HG03571 (cell line): ENCODE measurements at regions not wholly inside any gene's neighbourhood (a gene's known extent, or its start where the extent isn't known, plus 50 kb on each side); places are given as distances from the start of the nearest gene placed in this dataset.

Source experiments
- ATAC-seq: cut with Tn5 transposase; IDR thresholded peaks from one replicate; pipeline ENCODE4 v1.9.1; 2021; ENCODE audit not compliant: unreplicated experiment

DNA sequence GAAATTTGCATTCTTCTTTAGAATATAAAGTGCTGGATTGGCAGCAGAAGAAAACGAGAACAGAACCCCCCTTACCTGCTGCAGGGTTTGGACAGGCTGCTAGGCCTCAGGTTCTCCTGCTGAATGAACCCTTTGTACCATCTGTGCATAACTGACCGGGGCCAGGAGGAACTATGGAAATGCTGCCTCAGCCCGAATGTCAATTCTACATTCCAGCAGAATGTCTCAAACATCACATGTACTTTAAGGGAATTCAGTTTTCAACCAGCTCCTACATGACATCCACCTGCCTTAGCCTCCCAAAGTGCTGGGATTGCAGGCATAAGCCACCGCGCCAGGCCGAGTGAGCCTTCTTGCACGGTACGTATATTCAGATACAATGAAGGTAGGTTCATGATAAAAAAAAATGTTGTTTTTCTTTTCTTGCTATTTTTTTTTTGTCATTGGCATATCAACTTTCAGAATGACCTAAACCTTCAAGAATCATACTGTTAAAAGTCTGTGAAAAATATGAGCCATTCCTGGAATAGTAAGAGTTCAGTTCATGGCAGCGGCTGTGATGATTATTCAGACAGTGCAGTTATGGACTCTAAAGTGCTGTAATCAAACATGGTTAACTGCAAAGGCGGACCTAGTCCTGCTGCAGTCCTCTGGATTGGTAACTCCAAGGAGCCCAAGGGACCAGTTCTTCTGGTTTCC lies 84.4 kb upstream of the TNS3 start:
- ATAC-seq, result no peak

DNA sequence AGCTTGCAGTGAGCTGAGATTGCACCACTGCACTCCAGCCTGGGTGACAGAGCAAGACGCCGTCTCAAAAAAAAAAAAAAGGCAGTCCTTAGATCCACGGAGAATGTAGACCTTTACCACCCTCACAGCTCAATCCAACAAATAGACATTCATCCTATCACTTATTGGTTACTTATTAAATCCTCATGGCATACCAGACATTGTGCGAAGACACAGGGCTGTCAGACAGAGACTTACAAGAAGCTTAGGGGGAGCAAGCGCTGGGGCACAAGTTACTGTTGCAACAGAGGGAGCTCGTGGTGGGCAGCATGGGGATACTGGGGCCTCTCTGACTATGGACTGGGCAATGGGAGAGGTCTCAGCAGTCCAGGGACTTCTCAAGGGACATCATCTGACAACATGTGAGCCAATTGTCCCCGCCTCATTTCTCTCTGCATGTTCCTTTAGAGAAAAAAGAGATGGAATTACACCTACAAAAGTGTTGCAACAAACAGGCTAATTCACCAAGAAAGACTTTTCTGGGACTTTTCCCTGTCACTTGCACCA lies 82.8 kb upstream of the TNS3 start:
- no peak for ATAC-seq

DNA sequence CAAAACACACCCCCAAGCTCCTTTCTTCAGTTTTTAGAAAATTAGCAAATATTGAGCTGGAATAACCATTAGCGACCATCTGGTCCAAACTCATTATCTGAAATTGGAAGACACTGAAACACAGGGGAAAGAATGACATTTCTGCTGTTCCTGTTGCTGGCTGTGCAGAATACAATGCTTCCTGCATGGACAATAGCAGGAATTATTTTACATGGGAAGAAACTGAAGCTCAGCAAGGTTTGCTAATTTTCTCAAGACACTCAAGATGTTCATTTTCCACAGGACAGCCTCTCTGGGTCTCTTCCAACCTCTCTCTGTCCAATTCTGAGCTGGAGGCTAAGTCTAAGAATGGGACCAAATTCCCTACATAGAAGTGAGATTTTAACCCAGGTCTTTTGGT lies 81.9 kb upstream of the TNS3 start:
- ATAC-seq, result no peak

DNA sequence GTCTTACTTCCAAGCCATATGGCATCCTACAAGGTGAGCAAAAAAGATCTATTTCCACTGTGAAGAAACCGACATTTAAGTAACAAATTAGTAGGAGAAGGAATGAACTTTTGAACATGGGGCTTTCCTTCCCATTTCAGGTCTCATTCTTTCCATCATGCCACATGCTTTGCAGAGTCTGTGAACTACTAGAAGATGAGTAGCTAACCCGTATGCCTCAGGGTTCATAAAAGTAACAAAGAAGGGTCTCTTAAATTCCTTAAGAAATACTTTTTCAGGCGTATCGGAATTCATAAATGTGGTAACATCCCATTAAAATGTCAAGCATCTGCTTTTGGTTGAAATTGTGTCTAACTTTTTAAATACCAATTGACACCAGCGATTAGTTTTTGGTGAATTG lies 81.3 kb upstream of the TNS3 start:
- no peak for ATAC-seq

DNA sequence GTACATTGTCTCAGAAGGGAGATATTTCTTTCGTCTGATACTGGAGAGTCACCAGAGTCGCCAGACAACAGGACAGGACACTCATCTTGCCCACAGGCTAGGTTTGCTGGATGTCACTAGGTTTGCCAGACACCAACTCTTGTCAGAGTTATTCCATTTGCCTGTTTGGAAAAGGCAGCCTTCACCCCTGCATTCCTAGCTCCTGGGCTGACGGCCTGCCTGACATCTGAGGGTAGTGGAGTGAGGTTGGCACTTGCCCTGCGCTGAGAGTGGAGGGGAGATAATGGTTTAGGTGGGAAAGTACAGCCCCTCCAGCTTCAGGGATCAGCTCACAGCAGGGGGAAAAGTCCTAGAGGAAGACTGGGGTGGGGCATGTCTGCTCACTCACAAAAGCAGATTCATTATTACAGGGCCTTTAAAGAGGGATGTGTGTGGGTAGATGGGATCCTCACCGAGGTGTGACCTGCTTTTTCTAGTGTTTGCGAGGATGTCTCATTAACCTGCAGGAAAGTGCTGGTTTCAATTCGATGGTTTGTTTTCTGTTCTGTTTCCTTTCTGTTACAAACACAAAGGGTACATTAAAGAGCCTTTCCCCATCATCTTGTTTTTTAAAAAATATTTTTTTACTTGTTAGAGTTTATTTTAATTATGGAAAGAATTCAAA lies 79.3 kb upstream of the TNS3 start:
- ATAC-seq, result no peak

DNA sequence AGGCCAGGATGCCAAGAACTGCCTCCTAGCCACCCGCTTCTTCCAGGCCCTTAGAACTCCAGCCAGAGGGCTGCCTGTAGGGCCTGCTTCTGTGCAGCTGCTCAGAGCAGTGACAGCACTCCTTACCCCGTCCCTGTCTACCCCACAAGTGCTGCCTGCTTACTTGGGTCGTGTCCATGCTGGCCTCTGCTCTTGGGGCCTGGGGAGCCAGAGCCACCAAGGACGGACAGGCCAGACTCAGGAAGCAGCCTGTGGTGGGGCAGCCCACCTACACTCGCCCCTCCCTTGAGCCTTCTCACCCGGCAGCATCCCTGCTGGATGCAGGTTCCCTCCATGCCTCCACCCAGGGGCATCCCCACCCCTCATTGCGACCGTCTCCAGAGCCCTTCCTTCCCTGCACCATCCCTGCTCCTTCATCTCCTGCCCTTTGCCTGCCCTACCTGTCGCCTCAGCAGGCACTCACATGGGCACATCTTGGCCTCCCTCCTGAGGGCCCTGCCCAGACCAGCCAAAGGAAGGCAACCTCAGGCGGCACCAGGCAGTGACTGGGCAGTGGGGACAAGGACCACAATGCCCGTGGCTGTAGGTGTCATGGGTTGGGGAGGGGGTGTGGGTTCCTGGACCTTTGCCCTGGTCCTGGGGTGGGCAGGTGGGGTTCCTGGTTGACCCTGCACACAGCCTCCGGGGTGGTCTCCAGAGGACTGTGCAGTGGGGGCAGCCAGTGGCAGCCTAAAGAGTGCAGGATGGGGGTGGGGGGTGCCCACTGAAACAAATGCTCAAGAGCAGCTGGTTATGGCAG lies 78.0 kb upstream of the TNS3 start:
- ATAC-seq, result no peak

DNA sequence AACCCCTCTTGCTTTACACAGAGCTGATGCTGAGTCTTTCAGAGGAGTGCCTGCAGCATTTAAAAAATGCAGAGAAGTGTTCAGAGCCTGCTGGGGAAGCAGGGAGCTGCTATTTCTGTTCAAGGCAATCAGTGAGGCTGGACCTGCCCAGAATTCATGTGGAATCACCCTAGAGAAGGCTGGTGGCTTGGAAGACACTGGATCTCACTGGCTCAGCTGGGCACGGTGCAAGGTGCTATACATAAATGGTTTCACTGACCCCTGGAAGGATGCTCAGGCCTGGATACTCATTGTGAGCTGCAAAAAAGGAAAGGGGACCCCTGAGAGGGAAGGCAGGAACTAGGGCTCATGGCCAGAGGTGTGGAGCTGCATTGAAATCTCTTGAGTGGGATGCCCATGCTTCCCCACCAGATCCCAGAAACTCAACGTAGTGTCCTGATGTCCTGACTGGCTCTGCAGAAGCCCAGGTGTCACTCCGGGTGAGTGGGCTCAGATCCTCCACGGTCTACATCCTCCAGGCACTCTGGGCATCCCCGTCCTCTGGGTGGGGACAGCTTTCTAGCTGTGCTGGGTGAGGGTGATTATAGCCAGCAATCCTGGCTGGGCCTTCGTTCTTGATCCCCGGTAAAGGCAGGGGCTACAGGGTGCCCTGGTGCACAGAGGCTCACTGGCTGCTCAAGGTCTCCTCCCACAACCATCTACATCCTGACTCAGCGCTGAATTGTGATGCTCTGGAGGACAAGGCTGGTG lies 77.2 kb upstream of the TNS3 start:
- no peak for ATAC-seq

DNA sequence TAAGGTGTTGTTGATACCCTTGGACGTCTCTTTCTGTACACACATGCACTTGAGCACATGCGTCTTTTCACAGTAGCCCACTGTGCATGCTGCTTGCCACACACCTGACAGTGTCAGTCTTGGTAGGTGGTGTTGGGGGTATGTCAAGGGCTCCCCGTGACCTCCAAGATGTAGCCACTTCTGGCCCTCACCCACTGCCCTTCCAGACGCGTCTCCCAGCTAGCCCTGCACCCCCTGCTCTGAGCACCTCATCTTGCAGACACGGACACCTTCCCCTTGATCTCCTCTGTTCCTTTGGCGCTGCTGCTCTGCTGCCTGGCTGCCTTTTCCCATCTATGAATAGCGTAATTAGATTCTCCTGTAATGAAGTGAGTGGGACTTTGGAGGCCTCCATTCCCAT lies 75.2 kb upstream of the TNS3 start:
- no peak for ATAC-seq

DNA sequence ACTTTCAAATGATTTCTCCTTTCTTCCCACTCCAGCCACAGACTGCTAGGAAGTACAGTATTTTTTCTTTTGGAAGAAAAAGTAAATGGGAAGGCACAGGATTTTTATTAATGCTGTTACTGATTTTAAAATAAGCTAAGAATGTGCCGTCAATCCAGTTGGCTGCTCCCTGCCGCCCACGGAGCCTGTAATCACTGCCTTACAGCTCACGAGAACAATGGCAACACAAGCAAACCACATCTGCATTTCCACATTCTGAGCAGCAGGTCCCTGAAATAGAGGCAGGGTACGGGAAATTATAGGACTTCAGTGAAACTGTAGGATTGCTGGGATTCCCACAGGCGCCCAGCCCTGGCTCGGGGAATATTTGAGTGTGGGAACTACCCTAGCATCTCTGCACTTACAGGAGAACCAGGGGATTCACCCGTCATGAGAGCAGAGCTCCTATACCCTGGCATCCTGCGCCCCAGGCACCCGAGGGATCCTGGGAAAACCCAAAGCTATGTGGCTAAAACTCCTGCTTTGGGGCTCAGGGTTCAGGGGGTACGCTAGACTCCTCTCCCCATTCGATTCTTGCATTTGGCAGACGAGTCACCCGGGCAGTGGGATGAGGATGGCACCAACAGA lies 72.9 kb upstream of the TNS3 start:
- no peak for ATAC-seq

DNA sequence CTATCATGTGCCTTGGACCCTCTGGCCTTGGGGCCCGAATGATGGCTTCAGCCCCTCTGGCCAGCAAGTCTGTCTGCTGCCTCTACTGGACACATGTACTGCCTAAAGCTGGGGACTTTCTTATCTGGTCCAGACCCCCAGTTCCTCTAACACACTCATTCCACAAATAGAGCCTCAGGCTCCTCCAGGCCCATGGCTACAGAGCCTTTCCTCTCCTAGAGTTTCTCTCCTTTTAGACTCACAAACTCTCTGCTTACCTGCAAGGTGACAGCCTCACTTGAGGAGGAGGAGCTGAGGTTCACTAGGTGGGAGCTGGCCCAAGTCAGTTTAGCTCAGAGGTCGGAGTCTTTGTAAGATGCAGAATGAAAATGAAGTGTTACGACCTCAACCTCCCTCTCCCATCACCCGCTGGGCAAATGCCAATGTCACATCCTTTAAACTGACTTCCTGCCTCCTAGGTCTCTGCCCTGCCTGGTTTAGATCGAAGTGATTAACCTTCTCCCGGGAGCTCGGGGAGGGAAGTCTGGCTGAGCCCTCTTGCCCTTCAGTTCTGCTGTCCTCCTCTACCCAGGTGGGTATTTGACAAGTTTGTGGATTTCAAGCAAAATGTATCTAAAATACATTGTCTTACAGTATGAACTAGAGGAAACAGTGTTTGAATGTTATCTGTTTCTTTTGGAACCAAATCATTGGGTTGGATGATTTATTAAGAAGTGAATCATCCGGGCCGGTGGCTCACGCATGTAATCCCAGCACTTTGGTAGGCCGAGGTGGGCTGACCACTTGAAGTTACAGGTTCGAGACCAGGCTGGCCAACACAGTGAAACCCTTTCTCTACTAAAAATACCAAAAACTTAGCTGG lies 71.9 kb upstream of the TNS3 start:
- no peak for ATAC-seq

DNA sequence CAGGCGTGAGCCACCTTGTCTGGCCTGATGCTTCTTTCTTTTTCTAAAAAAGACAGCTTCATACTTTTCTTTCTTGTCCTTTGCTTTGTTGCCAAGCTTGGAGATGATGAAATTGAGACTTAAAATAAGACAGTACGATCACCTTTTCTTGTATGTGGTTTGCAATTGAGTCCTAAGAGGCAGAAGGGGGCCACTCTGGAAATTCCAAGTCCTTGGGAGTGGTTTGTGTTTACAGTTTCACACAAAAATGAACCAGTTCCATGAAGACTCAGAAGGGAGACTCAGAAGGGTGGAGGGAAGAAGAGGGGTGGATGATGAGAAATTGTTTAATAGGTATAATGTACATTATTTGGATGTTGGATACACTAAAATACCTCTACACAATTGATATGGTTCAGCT lies 70.7 kb upstream of the TNS3 start:
- no peak for ATAC-seq

DNA sequence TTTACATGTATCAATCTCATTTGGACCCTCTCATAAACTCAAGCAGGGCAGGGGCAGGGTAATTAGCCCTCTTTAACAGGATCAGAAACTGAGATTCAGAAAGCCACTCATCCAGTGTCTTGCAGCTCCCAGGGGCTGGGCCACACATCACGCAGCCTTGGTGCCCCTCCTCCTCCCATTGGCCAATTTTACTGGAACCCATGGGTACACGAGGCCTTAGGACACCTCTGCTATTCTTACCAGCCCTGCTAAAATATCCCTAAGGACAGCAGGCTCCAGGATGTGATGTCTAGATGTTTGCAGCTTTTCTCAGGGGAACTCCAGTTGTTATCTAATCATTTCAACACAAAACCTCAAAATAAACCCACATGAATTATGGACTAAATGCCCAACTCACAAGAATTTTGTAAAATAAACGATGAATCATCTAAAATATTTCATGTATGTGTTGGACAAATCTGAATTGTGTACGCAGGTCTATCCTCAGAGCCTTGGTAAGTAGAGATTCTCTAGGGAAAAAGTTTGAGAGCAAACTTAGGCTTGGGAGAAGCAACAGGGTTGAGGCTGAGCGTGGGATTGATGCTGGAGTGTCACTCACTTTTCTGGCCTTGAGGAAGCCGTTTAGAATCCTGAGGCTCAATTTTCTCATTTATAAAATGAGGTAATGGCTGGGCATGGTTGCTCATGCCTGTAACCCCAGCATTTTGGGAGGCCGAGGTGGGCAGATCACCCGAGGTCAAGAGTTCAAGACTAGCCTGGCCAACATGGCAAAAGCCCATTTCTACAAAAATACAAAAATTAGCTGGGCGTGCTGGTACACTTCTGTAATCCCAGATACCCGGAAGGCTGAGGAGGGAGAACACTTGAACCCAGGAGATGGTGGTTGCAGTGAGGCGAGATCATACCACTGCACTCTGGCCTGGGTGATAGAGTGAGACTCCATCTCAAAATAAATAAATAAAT lies 69.7 kb upstream of the TNS3 start:
- no peak for ATAC-seq

DNA sequence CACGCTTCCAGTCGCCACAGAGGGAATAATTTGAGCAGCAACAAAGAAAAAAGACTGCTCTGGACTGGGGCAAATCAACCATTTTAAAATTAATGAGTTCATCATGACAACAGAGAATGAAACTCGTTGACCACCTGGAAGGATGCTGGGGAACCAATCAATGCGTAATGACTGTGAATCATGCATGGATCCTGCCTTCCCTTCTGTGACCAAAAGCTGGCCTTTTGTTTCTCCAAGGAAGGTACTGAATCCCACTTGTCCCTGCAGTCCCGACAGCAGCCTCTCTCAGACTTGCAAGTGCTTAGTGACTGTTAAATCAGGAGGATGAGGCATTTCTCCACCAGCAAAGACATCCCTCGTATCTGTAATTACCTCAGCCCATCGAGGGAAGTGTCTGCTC lies 68.0 kb upstream of the TNS3 start:
- no peak for ATAC-seq

DNA sequence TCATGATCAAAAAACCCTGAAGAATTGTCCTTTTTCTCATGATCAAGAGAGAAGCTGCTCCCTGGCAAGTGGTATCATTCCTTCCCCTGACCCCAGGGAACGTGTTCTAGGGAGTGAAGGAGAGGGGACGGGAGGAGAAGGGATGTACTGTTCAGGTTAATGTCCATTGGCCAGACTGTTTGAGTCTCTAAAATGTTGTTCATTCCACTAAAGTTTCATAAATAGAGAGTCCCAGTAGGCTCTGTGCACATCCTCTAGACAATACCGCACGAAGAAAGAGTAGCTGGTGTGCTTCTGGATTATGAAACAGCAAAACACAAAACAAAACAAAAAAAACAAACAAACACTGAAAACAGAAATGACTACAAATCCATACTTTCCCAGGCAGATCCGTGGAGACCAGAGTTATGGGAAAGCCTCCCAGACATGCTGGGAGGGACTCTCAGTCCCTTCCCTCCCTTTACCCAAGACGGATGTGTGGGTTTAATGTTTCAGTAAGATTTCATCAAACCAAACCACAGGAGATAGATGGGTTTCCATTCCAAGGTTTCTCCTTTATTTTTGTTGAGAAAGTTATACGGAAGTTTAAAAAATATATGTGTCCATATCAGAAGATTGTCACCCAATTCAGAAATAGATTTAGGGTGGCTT lies 66.5 kb upstream of the TNS3 start:
- ATAC-seq, result no peak

DNA sequence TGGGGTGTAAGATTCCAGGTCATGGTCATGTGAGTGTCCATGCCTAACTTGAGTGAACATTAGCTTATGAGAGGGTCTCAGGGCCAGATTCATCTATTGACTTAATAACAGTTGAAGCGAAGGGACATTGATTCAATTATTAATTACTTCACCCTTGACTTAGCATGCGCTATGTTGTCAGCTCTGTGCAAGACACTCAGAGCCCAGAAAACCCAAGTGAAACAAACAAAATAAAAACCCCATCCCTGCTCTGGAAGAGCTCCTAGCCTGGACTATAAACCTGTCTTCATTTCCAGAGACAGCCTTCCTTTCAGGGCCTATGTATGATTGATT lies 66.0 kb upstream of the TNS3 start:
- no peak for ATAC-seq

DNA sequence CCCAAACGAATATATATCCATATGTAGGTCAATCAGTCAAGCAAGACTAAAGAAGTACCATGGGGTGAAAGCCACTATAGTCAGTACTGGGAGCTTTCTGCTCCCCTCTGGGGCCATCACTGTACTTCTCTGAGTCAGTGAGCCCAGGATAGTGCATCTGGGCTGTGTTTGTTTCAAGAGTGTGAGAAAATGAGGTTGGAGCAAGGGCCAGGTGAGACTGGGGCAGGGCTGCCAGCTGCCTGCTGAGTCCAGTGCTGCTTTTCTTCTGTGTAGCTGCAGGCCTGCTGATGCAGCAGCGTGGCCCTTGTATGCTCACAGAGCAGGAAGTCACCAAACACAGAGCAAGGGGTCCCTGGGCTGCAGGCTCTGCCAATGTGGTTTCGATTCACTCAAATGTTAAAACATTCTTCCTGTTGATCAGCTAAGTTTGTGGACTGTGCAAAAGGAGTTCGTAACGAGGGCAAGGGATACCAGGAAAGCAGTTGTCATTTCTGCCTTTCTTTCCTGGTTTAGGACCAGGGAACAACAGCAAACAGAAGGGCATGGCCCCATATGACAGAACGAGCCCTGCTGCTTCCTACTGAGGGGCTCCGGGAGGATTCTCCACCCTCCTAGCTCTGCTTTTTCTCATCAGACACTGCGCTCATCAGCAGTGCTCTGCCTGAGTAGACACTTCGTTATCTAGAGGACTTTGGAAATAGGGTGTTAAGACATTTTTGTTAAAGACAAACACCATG lies 65.4 kb upstream of the TNS3 start:
- peak; percentile 71 for ATAC-seq

DNA sequence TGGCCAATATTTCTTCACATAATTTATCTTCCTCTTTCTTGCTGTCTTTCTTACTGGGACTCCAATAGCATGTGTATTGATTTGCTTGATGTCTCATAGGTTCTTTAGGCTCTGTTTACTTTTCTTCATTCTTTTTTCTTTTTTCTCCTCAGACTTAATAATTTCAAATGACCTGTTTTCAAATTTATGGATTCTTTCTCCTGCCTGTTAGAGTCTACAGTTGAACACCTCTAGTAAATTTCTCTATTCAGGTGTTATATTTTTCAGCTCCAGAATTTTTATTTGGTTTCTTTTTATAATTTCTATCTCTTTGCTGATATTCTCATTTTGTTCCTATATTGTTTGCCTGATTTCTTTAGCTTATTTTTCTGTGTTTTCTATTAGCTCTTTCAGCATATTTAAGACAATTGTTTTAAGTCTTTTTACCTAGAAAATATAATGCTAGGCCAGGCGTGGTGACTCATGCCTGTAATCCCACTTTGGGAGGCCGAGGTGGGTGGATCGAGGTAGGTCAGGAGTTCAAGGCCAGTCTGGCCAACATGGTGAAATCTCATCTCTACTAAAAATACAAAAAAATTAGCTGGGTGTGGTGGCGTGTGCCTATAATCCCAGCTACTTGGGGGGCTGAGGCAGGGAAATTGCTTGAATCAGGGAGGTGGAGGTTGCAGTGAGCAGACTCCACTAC lies 61.9 kb upstream of the TNS3 start:
- ATAC-seq, result no peak
